Fibroblast of peridontal ligament (primary cell): ENCODE measurements at regions not wholly inside any gene's neighbourhood (a gene's known extent, or its start where the extent isn't known, plus 50 kb on each side); places are given as distances from the start of the nearest gene placed in this dataset.
"Not testable (repeated sequence)": the region's sequence is repeated elsewhere in the genome, so short reads cannot be mapped to it uniquely, and the experiment has no call there.

Source experiments
- DNase-seq: peaks from one replicate; pipeline ENCODE4 v3.0.0-alpha.2; 2010; ENCODE audit errors: extremely low read depth

GRCh38 chr6:19394051-19394450 is 443.1 kb upstream of the ID4 start:
- DNase-seq, result no peak

GRCh38 chr6:19394687-19395086 is 442.5 kb upstream of the ID4 start:
- no peak for DNase-seq

GRCh38 chr6:19395316-19395715 is 441.9 kb upstream of the ID4 start:
- DNase-seq, result no peak

GRCh38 chr6:19399406-19399805 is 437.8 kb upstream of the ID4 start:
- peak; percentile 4 for DNase-seq

GRCh38 chr6:19404884-19405283 is 432.3 kb upstream of the ID4 start:
- not testable (repeated sequence) for DNase-seq

GRCh38 chr6:19408331-19408730 is 428.8 kb upstream of the ID4 start:
- DNase-seq, result peak; percentile 3

- DNase-seq, result no peak
Observed at GRCh38 chr6:19410481-19410880, 426.7 kb upstream of the ID4 start.

- no peak for DNase-seq
Observed at GRCh38 chr6:19413323-19413722, 423.8 kb upstream of the ID4 start.

- no peak for DNase-seq
Observed at GRCh38 chr6:19415605-19416326, 421.4 kb upstream of the ID4 start.

- no peak for DNase-seq
Observed at GRCh38 chr6:19416811-19417210, 420.4 kb upstream of the ID4 start.

- no peak for DNase-seq
Observed at GRCh38 chr6:19417713-19418112, 419.5 kb upstream of the ID4 start.

GRCh38 chr6:19424853-19425252 is 412.3 kb upstream of the ID4 start:
- no peak for DNase-seq

GRCh38 chr6:19427548-19427947 is 409.6 kb upstream of the ID4 start:
- DNase-seq, result no peak

- DNase-seq, result peak; percentile 7
Observed at GRCh38 chr6:19432966-19433498, 404.1 kb upstream of the ID4 start.

GRCh38 chr6:19434065-19434464 is 403.1 kb upstream of the ID4 start:
- no peak for DNase-seq

- DNase-seq, result no peak
Observed at GRCh38 chr6:19435755-19436154, 401.4 kb upstream of the ID4 start.

GRCh38 chr6:19438566-19439353 is 398.4 kb upstream of the ID4 start:
- DNase-seq, result no peak

- no peak for DNase-seq
Observed at GRCh38 chr6:19440531-19440930, 396.6 kb upstream of the ID4 start.

GRCh38 chr6:19443411-19443810 is 393.8 kb upstream of the ID4 start:
- DNase-seq, result no peak

- no peak for DNase-seq
Observed at GRCh38 chr6:19444041-19444440, 393.1 kb upstream of the ID4 start.

- peak; percentile 3 for DNase-seq
Observed at GRCh38 chr6:19444481-19444880, 392.7 kb upstream of the ID4 start.

GRCh38 chr6:19446570-19446969 is 390.6 kb upstream of the ID4 start:
- no peak for DNase-seq

- no peak for DNase-seq
Observed at GRCh38 chr6:19450651-19451050, 386.5 kb upstream of the ID4 start.
